ENCODE measurements at regions not wholly inside any gene's neighbourhood (a gene's known extent, or its start where the extent isn't known, plus 50 kb on each side); places are given as distances from the start of the nearest gene placed in this dataset.

GRCh38 chr7:4616116-4616515 is 66.0 kb upstream of the FOXK1 start:
- DNase-seq: no peak

DNA sequence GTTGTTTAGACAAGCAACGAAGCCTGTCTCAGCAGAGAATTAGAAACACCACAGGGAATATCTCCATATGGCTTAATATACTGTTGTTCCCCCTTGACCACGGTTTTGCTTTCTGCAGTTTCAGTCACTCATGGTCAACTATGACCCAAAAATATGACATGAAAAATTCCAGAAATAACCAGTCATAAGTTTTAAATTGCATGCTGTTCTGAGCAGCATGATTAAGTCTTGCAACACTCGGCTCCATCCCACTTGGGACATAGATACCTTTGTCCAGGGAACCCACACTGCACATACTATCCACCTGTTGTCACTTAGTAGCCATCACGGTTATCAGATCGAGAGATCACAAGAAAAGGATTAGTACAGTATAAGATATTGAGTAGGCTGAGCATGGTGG is 60.7 kb upstream of the FOXK1 start:
- no peak for DNase-seq

- DNase-seq: no peak
Measured at GRCh38 chr7:4626318-4626845, 55.7 kb upstream of the FOXK1 start.

- DNase-seq: no peak
Measured at GRCh38 chr7:4629287-4629895, 52.7 kb upstream of the FOXK1 start.

- no peak for DNase-seq
Measured at GRCh38 chr7:4631380-4632179, 50.5 kb upstream of the FOXK1 start.

Data from activated CD4-positive, CD25-positive, alpha-beta regulatory T cell treated with anti-CD3 and anti-CD28 coated beads, Interleukin-2, amount 50 U/mL, for 72 hours (primary cell).